ENCODE measurements at regions not wholly inside any gene's neighbourhood (a gene's known extent, or its start where the extent isn't known, plus 50 kb on each side); places are given as distances from the start of the nearest gene placed in this dataset.
"Not testable (repeated sequence)": the region's sequence is repeated elsewhere in the genome, so short reads cannot be mapped to it uniquely, and the experiment has no call there.

DNA sequence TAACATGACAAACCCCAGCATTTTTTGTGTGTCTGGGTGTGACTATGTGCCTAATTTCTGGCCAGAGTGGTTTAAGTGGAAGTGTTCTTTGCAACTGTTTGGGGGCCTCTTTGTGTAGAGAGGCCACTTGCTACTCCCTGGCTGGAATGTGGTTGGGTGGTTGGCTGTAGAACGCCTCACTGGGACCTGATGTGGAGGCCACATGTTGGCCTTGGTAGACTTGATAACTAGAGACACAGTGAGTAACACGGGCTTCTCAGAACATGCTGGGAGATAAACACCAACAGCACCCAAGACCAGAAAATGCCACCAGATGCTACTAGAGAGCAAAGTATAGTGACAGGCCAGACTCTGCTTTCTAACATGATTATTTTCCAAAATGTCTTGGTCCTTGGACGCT, 111.2 kb upstream of the ZFP64 start:
- H3K18ac ChIP-seq (ENCODE audit: extremely low read depth, low read length), result no peak overlapping the region
- H3K4me2 ChIP-seq (ENCODE audit: insufficient read depth in 1 of 2, low read depth in 2 of 2, low read length in 2 of 2), result no peak overlapping the region
- H4K5ac ChIP-seq (ENCODE audit: insufficient read length, low read depth, low read length), result no peak overlapping the region
- no peak overlapping the region for H2BK5ac ChIP-seq (ENCODE audit: low read depth, low read length)
- CTCF ChIA-PET (ENCODE audit: partially characterized antibody), result no interaction called here
- no peak for TF ChIP-seq TBP (IDR thresholded peaks at IDR 0.05; ENCODE audit: low read depth, low read length)
- no peak for TF ChIP-seq SP4 (IDR thresholded peaks at IDR 0.05; ENCODE audit: low read length)
- no peak overlapping the region for H2BK20ac ChIP-seq (ENCODE audit: low read length)
- H2BK12ac ChIP-seq (ENCODE audit: low read depth, low read length), result no peak overlapping the region
- WGBS, 2 experiments (ENCODE audit: extremely low coverage in 1 of 2, insufficient coverage in 1 of 2, insufficient read length in 1 of 2, insufficient replicate concordance in 2 of 2, low coverage in 1 of 2, low lambda C conversion rate in 2 of 2, missing lambda C conversion rate in 1 of 2), result 81% methylated on average over 3 of the region's 3 CpGs; no CpG with 5 or more reads in 1 of the 2 experiments
- DNase-seq (ENCODE audit: low read depth in 1 of 2, low spot score in 2 of 2) (no peak), FAIRE-seq (no peak)
- H4K91ac ChIP-seq (replicated peaks; ENCODE audit: insufficient read length, low read length), result no peak overlapping the region
- no peaks in the 10 kb centered on the region for H3K36me3 ChIP-seq (ENCODE audit: control insufficient read depth in 2 of 4, insufficient read depth in 4 of 4, low read length in 3 of 4)
- no peaks in the 10 kb centered on the region for H3K4me1 ChIP-seq (replicated peaks in 1 of 4; ENCODE audit: control insufficient read depth in 3 of 4, insufficient read depth in 4 of 4, low read length in 3 of 4)
- H3K9me3 ChIP-seq (ENCODE audit: insufficient read depth in 2 of 2, low read depth in 1 of 2, low read length in 1 of 2), result no peaks in the 10 kb centered on the region
- H3K14ac ChIP-seq (ENCODE audit: insufficient read length), result no peak overlapping the region
- no peak overlapping the region for H4K8ac ChIP-seq (ENCODE audit: extremely low read depth, insufficient read depth, low read length)
- no peak overlapping the region for H2AFZ ChIP-seq (ENCODE audit: low read length)
- H2BK15ac ChIP-seq (ENCODE audit: low read length), result no peak overlapping the region
- H3K9ac ChIP-seq (replicated peaks in 1 of 4; ENCODE audit: extremely low read depth in 1 of 4, low read depth in 3 of 4, low read length in 3 of 4), result no peak overlapping the region
- H2AK5ac ChIP-seq (ENCODE audit: low read depth, low read length), result no peak overlapping the region
- H3K4me3 ChIP-seq (ENCODE audit: extremely low read depth in 1 of 4, insufficient read depth in 2 of 4, low read depth in 3 of 4, low read length in 4 of 4), result no peak overlapping the region
- H3K27me3 ChIP-seq (replicated peaks in 1 of 4; ENCODE audit: control insufficient read depth in 3 of 4, extremely low read depth in 1 of 4, insufficient read depth in 3 of 4, low read length in 3 of 4), result peaks cover 0 to 2% (median 0%) of the 10 kb centered on the region in 4 experiments; a peak in 1 of 7 replicates
- no peaks in the 10 kb centered on the region for H4K20me1 ChIP-seq (replicated peaks in 1 of 2; ENCODE audit: control insufficient read depth in 1 of 2, insufficient read depth in 2 of 2, low read length in 2 of 2)
- H3K79me1 ChIP-seq (ENCODE audit: low read depth, low read length), result no peaks in the 10 kb centered on the region
- H3K23me2 ChIP-seq (ENCODE audit: low read depth, low read length), result no peaks in the 10 kb centered on the region
- no peak overlapping the region for H3K27ac ChIP-seq (ENCODE audit: low read depth, low read length)
- H3K23ac ChIP-seq (ENCODE audit: insufficient read length), result no peak overlapping the region
- no peaks in the 10 kb centered on the region for H3K79me2 ChIP-seq (ENCODE audit: control insufficient read depth in 1 of 2, insufficient read depth in 2 of 2, low read length in 2 of 2)
- H3K4ac ChIP-seq (replicated peaks; ENCODE audit: insufficient read length, low read depth, low read length), result no peak overlapping the region
- no peak overlapping the region for H3K56ac ChIP-seq (replicated peaks; ENCODE audit: insufficient read length, low read depth, low read length)
- no peak overlapping the region for H2BK120ac ChIP-seq (replicated peaks; ENCODE audit: low read depth, low read length)
- POLR2A ChIA-PET (ENCODE audit: partially characterized antibody), result no interaction called here

- 92% methylated on average over 6 of the region's 6 CpGs; no CpG with 5 or more reads in 1 of the 2 experiments for WGBS, 2 experiments (ENCODE audit: extremely low coverage in 1 of 2, insufficient coverage in 1 of 2, insufficient read length in 1 of 2, insufficient replicate concordance in 2 of 2, low coverage in 1 of 2, low lambda C conversion rate in 2 of 2, missing lambda C conversion rate in 1 of 2)
- H2AFZ ChIP-seq (ENCODE audit: low read length); H3K4me3 ChIP-seq (ENCODE audit: extremely low read depth in 1 of 4, insufficient read depth in 2 of 4, low read depth in 3 of 4, low read length in 4 of 4); H3K36me3 ChIP-seq (ENCODE audit: control insufficient read depth in 2 of 4, insufficient read depth in 4 of 4, low read length in 3 of 4); H2BK15ac ChIP-seq (ENCODE audit: low read length); H4K91ac ChIP-seq (replicated peaks; ENCODE audit: insufficient read length, low read length); FAIRE-seq; DNase-seq (ENCODE audit: low read depth in 1 of 2, low spot score in 2 of 2); H2BK12ac ChIP-seq (ENCODE audit: low read depth, low read length); H2BK20ac ChIP-seq (ENCODE audit: low read length); H4K5ac ChIP-seq (ENCODE audit: insufficient read length, low read depth, low read length); H3K4ac ChIP-seq (replicated peaks; ENCODE audit: insufficient read length, low read depth, low read length); H3K4me2 ChIP-seq (ENCODE audit: insufficient read depth in 1 of 2, low read depth in 2 of 2, low read length in 2 of 2); H3K14ac ChIP-seq (ENCODE audit: insufficient read length); H4K20me1 ChIP-seq (replicated peaks in 1 of 2; ENCODE audit: control insufficient read depth in 1 of 2, insufficient read depth in 2 of 2, low read length in 2 of 2); H3K9ac ChIP-seq (replicated peaks in 1 of 4; ENCODE audit: extremely low read depth in 1 of 4, low read depth in 3 of 4, low read length in 3 of 4); H3K23me2 ChIP-seq (ENCODE audit: low read depth, low read length); H3K79me2 ChIP-seq (ENCODE audit: control insufficient read depth in 1 of 2, insufficient read depth in 2 of 2, low read length in 2 of 2); H3K23ac ChIP-seq (ENCODE audit: insufficient read length); H2BK5ac ChIP-seq (ENCODE audit: low read depth, low read length); H3K9me3 ChIP-seq (ENCODE audit: insufficient read depth in 2 of 2, low read depth in 1 of 2, low read length in 1 of 2); H4K8ac ChIP-seq (ENCODE audit: extremely low read depth, insufficient read depth, low read length); POLR2A ChIA-PET (ENCODE audit: partially characterized antibody); H2AK5ac ChIP-seq (ENCODE audit: low read depth, low read length); H3K4me1 ChIP-seq (replicated peaks in 1 of 4; ENCODE audit: control insufficient read depth in 3 of 4, insufficient read depth in 4 of 4, low read length in 3 of 4); H3K56ac ChIP-seq (replicated peaks; ENCODE audit: insufficient read length, low read depth, low read length); H3K27ac ChIP-seq (ENCODE audit: low read depth, low read length); H3K18ac ChIP-seq (ENCODE audit: extremely low read depth, low read length); H3K27me3 ChIP-seq (replicated peaks in 1 of 4; ENCODE audit: control insufficient read depth in 3 of 4, extremely low read depth in 1 of 4, insufficient read depth in 3 of 4, low read length in 3 of 4); H3K79me1 ChIP-seq (ENCODE audit: low read depth, low read length); H2BK120ac ChIP-seq (replicated peaks; ENCODE audit: low read depth, low read length): not testable (repeated sequence)
- CTCF ChIA-PET (ENCODE audit: partially characterized antibody), result interaction anchor here (1.9 kb wide), 1 partner anchor 10 kb away, joined by 6 read pairs; no protein-coding TSS in a partner anchor
These were observed 110.5 kb upstream of the ZFP64 start for GRCh38 chr20:52302051-52302450.

Data from H1 (cell line).